Panc1 (cell line): ENCODE measurements at regions not wholly inside any gene's neighbourhood (a gene's known extent, or its start where the extent isn't known, plus 50 kb on each side); places are given as distances from the start of the nearest gene placed in this dataset.

Experiments
- ATAC-seq: fragments of 200-7000 bp; cut with Tn5 transposase; 2 replicates; pipeline ENCODE4 v1.9.1; 2020; ENCODE audit warnings: mild to moderate bottlenecking, moderate library complexity
- BruUV-seq: library from RNA; stranded (reverse); fragments of 400-500 nt; replicated peaks from 2 replicates; lab custom pipeline; 2021; lab: Mats Ljungman, UMichigan
- CTCF ChIA-PET: fragments of 300-600 bp; sonication (Branson Sonifier 250); formaldehyde crosslinking; loops from one replicate; lab custom pipeline; 2022; ENCODE audit warnings: antibody characterized with exemption; lab: Charles Lee
- POLR2A ChIA-PET: fragments of 300-600 bp; sonication (Branson Sonifier 250); formaldehyde crosslinking; loops from one replicate; lab custom pipeline; 2022; ENCODE audit warnings: antibody characterized with exemption; lab: Charles Lee
- DNase-seq: peaks from one replicate; pipeline ENCODE4 v3.0.0-alpha.2; 2010; ENCODE audit warnings: low read depth, low spot score
- H3K27ac ChIP-seq: 2 replicates; pipeline ENCODE4 v1.5.1; 2011; ENCODE audit warnings: mild to moderate bottlenecking, low read length, inconsistent platforms
- H3K27me3 ChIP-seq: fragments of 200-500 bp; sonication (Bioruptor generic); 2 replicates; pipeline ENCODE4 v1.6.0; 2014; ENCODE audit warnings: low read length, inconsistent platforms; ENCODE audit not compliant: control insufficient read depth, insufficient read depth
- H3K36me3 ChIP-seq: fragments of 200-500 bp; sonication (Bioruptor generic); 2 replicates; pipeline ENCODE4 v1.5.1; 2014; ENCODE audit warnings: inconsistent platforms, mild to moderate bottlenecking, low read length, moderate library complexity; ENCODE audit not compliant: control insufficient read depth, insufficient read depth
- H3K4me1 ChIP-seq: 2 replicates; pipeline ENCODE4 v1.5.1; 2011; ENCODE audit warnings: inconsistent platforms, mild to moderate bottlenecking, low read length, moderate library complexity; ENCODE audit not compliant: control insufficient read depth, insufficient read depth
- H3K4me3 ChIP-seq, 2 experiments: 2 replicates each; pipeline ENCODE4 v1.5.1; 2011 to 2012; ENCODE audit warnings: low read depth in 2 of 2, low read length in 2 of 2, mild to moderate bottlenecking in 2 of 2, inconsistent platforms in 1 of 2, moderate library complexity in 1 of 2
- H3K9me3 ChIP-seq: fragments of 200-500 bp; sonication (Bioruptor generic); 2 replicates; pipeline ENCODE4 v1.5.1; 2014; ENCODE audit warnings: low read depth, mild to moderate bottlenecking, inconsistent platforms, low read length, moderate library complexity; ENCODE audit not compliant: control insufficient read depth, insufficient read depth
- CTCF ChIP-seq: fragments of 450-650 bp; IDR thresholded peaks from 2 replicates; pipeline ENCODE4 v1.5.1; 2017; ENCODE audit warnings: mild to moderate bottlenecking
- POLR2AphosphoS5 ChIP-seq: IDR thresholded peaks from 2 replicates; pipeline ENCODE4 v1.6.1; 2012; ENCODE audit warnings: mild to moderate bottlenecking, low read depth, low read length, moderate library complexity
- SIN3A ChIP-seq: IDR thresholded peaks from 2 replicates; pipeline ENCODE4 v1.6.1; 2012; ENCODE audit warnings: low read depth, mild to moderate bottlenecking, low read length, moderate library complexity, borderline replicate concordance; ENCODE audit not compliant: insufficient read depth
- TCF7L2 ChIP-seq: IDR thresholded peaks from 2 replicates; pipeline ENCODE4 v1.6.1; 2011; ENCODE audit warnings: mild to moderate bottlenecking, low read depth, low read length, inconsistent platforms
- in situ Hi-C: cut with HindIII; loops from 2 replicates; pipeline ENCODE4 v1.10.0; 2016; ENCODE audit warnings: low sequenced_read_pairs, low pct_unique_long_range_greater_than_20kb
- intact Hi-C: fragments of 100-400 bp; cut with micrococcal nuclease; formaldehyde crosslinking; loops from one replicate; pipeline ENCODE4 v1.10.0; 2022; ENCODE audit not compliant: unreplicated experiment
- TF ChIP-seq, protein P1 (sequence below), 2 experiments: IDR thresholded peaks; 2 replicates each; pipeline ENCODE4 v1.6.1; 2011 to 2012; ENCODE audit warnings: low read depth in 2 of 2, control low read depth in 1 of 2, low read length in 1 of 2, mild to moderate bottlenecking in 1 of 2, moderate library complexity in 1 of 2; ENCODE audit not compliant: insufficient read depth in 1 of 2

DNA sequence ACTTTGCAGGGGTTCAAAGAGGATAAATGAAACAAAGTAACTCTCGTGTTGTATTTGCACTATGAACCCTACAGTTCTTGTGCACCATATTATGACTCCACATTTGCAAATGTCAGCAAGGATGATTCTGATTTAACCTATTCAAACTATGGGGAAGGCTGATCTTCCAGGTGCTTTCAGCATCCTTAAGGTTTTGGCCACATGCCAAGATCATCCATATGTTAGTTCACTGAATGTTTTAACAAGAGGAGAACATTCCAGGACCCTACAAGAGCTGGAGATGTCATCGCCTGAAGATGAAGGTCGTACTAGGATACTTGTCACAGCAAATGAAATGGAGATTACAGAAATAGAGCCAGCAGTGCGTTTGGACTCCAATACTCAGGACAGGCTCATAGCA lies 114.2 kb downstream of the DHRS2 start:
- intact Hi-C loops = no loop called here
- no TSS peak for BruUV-seq
- Histone ChIP-seq H3K9me3 (no peaks in the 10 kb centered on the region), H3K27ac (no peak overlapping the region), H3K27me3 (no peaks in the 10 kb centered on the region), H3K36me3 (no peaks in the 10 kb centered on the region), H3K4me1 (no peaks in the 10 kb centered on the region), H3K4me3 (no peak overlapping the region)
- DNase-seq = no peak
- no peak for ATAC-seq
- ChIA-PET CTCF (no interaction called here), POLR2A (no interaction called here)
- no peak for TF ChIP-seq TCF7L2
- no peak for TF ChIP-seq POLR2AphosphoS5
- TF ChIP-seq, protein P1, sequence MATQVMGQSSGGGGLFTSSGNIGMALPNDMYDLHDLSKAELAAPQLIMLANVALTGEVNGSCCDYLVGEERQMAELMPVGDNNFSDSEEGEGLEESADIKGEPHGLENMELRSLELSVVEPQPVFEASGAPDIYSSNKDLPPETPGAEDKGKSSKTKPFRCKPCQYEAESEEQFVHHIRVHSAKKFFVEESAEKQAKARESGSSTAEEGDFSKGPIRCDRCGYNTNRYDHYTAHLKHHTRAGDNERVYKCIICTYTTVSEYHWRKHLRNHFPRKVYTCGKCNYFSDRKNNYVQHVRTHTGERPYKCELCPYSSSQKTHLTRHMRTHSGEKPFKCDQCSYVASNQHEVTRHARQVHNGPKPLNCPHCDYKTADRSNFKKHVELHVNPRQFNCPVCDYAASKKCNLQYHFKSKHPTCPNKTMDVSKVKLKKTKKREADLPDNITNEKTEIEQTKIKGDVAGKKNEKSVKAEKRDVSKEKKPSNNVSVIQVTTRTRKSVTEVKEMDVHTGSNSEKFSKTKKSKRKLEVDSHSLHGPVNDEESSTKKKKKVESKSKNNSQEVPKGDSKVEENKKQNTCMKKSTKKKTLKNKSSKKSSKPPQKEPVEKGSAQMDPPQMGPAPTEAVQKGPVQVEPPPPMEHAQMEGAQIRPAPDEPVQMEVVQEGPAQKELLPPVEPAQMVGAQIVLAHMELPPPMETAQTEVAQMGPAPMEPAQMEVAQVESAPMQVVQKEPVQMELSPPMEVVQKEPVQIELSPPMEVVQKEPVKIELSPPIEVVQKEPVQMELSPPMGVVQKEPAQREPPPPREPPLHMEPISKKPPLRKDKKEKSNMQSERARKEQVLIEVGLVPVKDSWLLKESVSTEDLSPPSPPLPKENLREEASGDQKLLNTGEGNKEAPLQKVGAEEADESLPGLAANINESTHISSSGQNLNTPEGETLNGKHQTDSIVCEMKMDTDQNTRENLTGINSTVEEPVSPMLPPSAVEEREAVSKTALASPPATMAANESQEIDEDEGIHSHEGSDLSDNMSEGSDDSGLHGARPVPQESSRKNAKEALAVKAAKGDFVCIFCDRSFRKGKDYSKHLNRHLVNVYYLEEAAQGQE (IDR thresholded peaks at IDR 0.05; ENCODE audit: insufficient read depth in 1 of 2, low read depth in 2 of 2, low read length in 1 of 2) = no peak
- TF ChIP-seq SIN3A = no peak
- no peak for TF ChIP-seq CTCF
- in situ Hi-C loops = no loop called here

- H3K4me1 ChIP-seq = no peaks in the 10 kb centered on the region
- DNase-seq = no peak
- no peak for TF ChIP-seq TCF7L2
- TF ChIP-seq SIN3A = no peak
- no peak for TF ChIP-seq POLR2AphosphoS5
- no peak for TF ChIP-seq CTCF
- TF ChIP-seq, protein P1 (IDR thresholded peaks at IDR 0.05; ENCODE audit: insufficient read depth in 1 of 2, low read depth in 2 of 2, low read length in 1 of 2) = no peak
- BruUV-seq = no TSS peak
- intact Hi-C loops (no loop called here), in situ Hi-C loops (no loop called here)
- POLR2A ChIA-PET = no interaction called here
- no peaks in the 10 kb centered on the region for H3K27me3 ChIP-seq
- ATAC-seq = no peak
- no peaks in the 10 kb centered on the region for H3K36me3 ChIP-seq
- H3K9me3 ChIP-seq = no peaks in the 10 kb centered on the region
- CTCF ChIA-PET = no interaction called here
- H3K27ac ChIP-seq = no peak overlapping the region
- H3K4me3 ChIP-seq = no peak overlapping the region
Measured at GRCh38 chr14:23751616-23752015, 115.5 kb downstream of the DHRS2 start.
